ENCODE measurements at regions not wholly inside any gene's neighbourhood (a gene's known extent, or its start where the extent isn't known, plus 50 kb on each side); places are given as distances from the start of the nearest gene placed in this dataset.

DNA sequence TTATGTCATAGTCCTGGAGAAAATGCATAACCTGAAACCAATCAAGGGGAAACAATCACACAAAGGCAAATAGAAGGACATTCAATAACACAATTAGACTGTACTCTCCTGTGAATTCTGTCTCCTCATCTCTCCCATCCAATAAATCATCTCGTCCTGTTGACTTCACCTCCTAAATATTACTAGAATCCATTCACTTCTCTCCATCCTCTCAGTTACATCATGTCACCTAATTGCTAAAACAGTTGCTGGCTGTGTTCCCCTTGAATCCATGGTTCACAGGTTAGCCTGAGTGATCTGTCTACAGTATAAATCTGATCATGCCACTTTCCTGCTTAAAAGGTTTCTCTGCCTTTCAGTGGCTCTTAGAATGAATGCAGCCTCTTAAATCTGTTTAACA, 220.2 kb downstream of the TGFB2 start:
- TF ChIP-seq, protein P1, sequence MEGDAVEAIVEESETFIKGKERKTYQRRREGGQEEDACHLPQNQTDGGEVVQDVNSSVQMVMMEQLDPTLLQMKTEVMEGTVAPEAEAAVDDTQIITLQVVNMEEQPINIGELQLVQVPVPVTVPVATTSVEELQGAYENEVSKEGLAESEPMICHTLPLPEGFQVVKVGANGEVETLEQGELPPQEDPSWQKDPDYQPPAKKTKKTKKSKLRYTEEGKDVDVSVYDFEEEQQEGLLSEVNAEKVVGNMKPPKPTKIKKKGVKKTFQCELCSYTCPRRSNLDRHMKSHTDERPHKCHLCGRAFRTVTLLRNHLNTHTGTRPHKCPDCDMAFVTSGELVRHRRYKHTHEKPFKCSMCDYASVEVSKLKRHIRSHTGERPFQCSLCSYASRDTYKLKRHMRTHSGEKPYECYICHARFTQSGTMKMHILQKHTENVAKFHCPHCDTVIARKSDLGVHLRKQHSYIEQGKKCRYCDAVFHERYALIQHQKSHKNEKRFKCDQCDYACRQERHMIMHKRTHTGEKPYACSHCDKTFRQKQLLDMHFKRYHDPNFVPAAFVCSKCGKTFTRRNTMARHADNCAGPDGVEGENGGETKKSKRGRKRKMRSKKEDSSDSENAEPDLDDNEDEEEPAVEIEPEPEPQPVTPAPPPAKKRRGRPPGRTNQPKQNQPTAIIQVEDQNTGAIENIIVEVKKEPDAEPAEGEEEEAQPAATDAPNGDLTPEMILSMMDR (IDR thresholded peaks at IDR 0.05), result no peak
- TF ChIP-seq MAZ (IDR thresholded peaks at IDR 0.05; ENCODE audit: borderline replicate concordance, low read depth, low read length) (no peak), PHF8 (IDR thresholded peaks at IDR 0.05; ENCODE audit: borderline replicate concordance, low read depth) (no peak), MAFK (IDR thresholded peaks at IDR 0.05; ENCODE audit: partially characterized antibody) (no peak), POLR2A (IDR thresholded peaks at IDR 0.05; ENCODE audit: low read length) (no peak), CEBPB (IDR thresholded peaks at IDR 0.05) (no peak), HOXA7 (CRISPR knock-in tag; IDR thresholded peaks at IDR 0.05) (no peak), RCOR1 (IDR thresholded peaks at IDR 0.05; ENCODE audit: low read depth, low read length) (no peak), JUN (IDR thresholded peaks at IDR 0.05) (no peak)
- TF ChIP-seq, protein P2, sequence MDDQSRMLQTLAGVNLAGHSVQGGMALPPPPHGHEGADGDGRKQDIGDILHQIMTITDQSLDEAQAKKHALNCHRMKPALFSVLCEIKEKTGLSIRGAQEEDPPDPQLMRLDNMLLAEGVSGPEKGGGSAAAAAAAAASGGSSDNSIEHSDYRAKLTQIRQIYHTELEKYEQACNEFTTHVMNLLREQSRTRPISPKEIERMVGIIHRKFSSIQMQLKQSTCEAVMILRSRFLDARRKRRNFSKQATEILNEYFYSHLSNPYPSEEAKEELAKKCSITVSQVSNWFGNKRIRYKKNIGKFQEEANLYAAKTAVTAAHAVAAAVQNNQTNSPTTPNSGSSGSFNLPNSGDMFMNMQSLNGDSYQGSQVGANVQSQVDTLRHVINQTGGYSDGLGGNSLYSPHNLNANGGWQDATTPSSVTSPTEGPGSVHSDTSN (IDR thresholded peaks at IDR 0.05), result no peak
